Gastrocnemius medialis (tissue), 4 donors: ENCODE measurements at regions not wholly inside any gene's neighbourhood (a gene's known extent, or its start where the extent isn't known, plus 50 kb on each side); places are given as distances from the start of the nearest gene placed in this dataset.

Experiments used
- ATAC-seq, 2 donors: fragments of 150-250 bp; one replicate each; pipeline ENCODE4 v1.9.1; 2016
- DNase-seq, 2 donors: peaks; one replicate each; pipeline ENCODE4 v3.0.0-alpha.2; 2019
- H3K27ac ChIP-seq, 4 donors: fragments of 200-600 bp; sonication (generic); 1 replicate in 1 of 4; 2 replicates in 3 of 4; pipeline ENCODE4 v1.5.1; 2016 to 2018; ENCODE audit warnings: mild to moderate bottlenecking in 2 of 4, moderate library complexity in 1 of 4
- H3K27me3 ChIP-seq, 3 donors: fragments of 200-600 bp; sonication (generic) in 2 of 3; 1 replicate in 1 of 3; 2 replicates in 2 of 3; pipeline versions ENCODE4 v1.5.1 to v1.6.0; 2016 to 2019; ENCODE audit warnings: mild to moderate bottlenecking in 1 of 3, moderate library complexity in 1 of 3
- H3K36me3 ChIP-seq, 2 donors: fragments of 200-600 bp; sonication (generic) in 1 of 2; one replicate each; pipeline ENCODE4 v1.5.1; 2017 to 2018
- H3K4me1 ChIP-seq, 2 donors: fragments of 200-600 bp; sonication (generic) in 1 of 2; one replicate each; pipeline ENCODE4 v1.5.1; 2016 to 2017; ENCODE audit warnings: mild to moderate bottlenecking in 2 of 2
- H3K4me3 ChIP-seq, 4 donors: fragments of 200-600 bp; sonication (generic) in 3 of 4; 1 replicate in 1 of 4; 2 replicates in 3 of 4; pipeline ENCODE4 v1.5.1; 2016 to 2019; ENCODE audit warnings: mild to moderate bottlenecking in 2 of 4
- H3K9me3 ChIP-seq, 3 donors: fragments of 200-600 bp; sonication (generic) in 2 of 3; 1 replicate in 1 of 3; 2 replicates in 2 of 3; pipeline ENCODE4 v1.5.1; 2016 to 2019
- POLR2A ChIP-seq, 2 donors: fragments of 450-650 bp; IDR thresholded peaks; one replicate each; pipeline ENCODE4 v1.6.1; 2017; ENCODE audit warnings: antibody characterized with exemption in 2 of 2, mild to moderate bottlenecking in 2 of 2, moderate library complexity in 2 of 2
- in situ Hi-C, 4 donors: fragments of 200-750 bp; cut with MboI; loops; one replicate each; pipeline versions ENCODE4 v1.15.0 to v1.8.0; 2017; ENCODE audit warnings: low sequenced_read_pairs in 4 of 4
- intact Hi-C: fragments of 100-400 bp; cut with DNase I; formaldehyde crosslinking; loops from one replicate; pipeline ENCODE4 v1.15.1; 2023; ENCODE audit warnings: low total_unique reads
- TF ChIP-seq, protein P1 (sequence below), 5 experiments: fragments of 450-650 bp in 3 of 5; fragments of 200-600 bp in 2 of 5; sonication (generic) in 2 of 5; IDR thresholded peaks in 4 of 5; conservative IDR thresholded peaks in 1 of 5; 1 replicate in 4 of 5; 2 replicates in 1 of 5; pipeline ENCODE4 v1.5.1; 2016 to 2019; ENCODE audit warnings: antibody characterized with exemption in 5 of 5, mild to moderate bottlenecking in 3 of 5, moderate library complexity in 3 of 5

DNA sequence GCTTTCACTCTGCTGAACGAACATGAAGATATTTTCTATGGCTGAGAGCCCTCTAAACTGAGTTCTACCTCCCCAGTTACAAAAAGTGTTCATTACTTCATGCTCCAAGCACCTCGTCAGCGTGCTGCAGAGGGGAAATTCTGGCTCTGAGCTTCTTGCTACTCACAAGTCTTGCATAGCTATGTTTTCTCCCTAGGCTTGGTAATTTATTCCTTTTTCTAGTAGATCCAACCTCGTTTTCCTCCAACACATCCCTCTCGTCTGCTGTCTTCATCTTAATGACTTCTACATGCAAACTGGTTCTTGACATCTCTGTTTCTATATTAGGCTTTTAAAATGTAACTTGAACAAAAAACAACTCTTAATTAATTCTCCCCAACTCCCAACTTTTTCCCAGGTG lies 1034.5 kb downstream of the REEP3 start:
- Histone ChIP-seq H3K27ac (no peak overlapping the region), H3K4me3 (no peak overlapping the region), H3K9me3 (no peaks in the 10 kb centered on the region), H3K4me1 (no peaks in the 10 kb centered on the region), H3K27me3 (no peaks in the 10 kb centered on the region), H3K36me3 (no peaks in the 10 kb centered on the region)
- TF ChIP-seq POLR2A (IDR thresholded peaks at IDR 0.05) = no peak
- TF ChIP-seq, protein P1, sequence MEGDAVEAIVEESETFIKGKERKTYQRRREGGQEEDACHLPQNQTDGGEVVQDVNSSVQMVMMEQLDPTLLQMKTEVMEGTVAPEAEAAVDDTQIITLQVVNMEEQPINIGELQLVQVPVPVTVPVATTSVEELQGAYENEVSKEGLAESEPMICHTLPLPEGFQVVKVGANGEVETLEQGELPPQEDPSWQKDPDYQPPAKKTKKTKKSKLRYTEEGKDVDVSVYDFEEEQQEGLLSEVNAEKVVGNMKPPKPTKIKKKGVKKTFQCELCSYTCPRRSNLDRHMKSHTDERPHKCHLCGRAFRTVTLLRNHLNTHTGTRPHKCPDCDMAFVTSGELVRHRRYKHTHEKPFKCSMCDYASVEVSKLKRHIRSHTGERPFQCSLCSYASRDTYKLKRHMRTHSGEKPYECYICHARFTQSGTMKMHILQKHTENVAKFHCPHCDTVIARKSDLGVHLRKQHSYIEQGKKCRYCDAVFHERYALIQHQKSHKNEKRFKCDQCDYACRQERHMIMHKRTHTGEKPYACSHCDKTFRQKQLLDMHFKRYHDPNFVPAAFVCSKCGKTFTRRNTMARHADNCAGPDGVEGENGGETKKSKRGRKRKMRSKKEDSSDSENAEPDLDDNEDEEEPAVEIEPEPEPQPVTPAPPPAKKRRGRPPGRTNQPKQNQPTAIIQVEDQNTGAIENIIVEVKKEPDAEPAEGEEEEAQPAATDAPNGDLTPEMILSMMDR (IDR thresholded peaks at IDR 0.05 in 4 of 5, conservative IDR thresholded peaks at IDR 0.05 in 1 of 5) = no peak
- intact Hi-C loops = no loop called here
- DNase-seq = no peak
- in situ Hi-C loops = no loop called here
- no peak for ATAC-seq

GRCh38 chr10:64558094-64558835 lies 1037.1 kb downstream of the REEP3 start:
- H3K27ac ChIP-seq = no peak overlapping the region
- H3K4me3 ChIP-seq = no peak overlapping the region
- in situ Hi-C loops = no loop called here
- TF ChIP-seq POLR2A (IDR thresholded peaks at IDR 0.05) = no peak
- TF ChIP-seq, protein P1 (IDR thresholded peaks at IDR 0.05 in 4 of 5, conservative IDR thresholded peaks at IDR 0.05 in 1 of 5) = no peak
- no peaks in the 10 kb centered on the region for H3K36me3 ChIP-seq
- no peak for ATAC-seq
- no peak for DNase-seq
- no peaks in the 10 kb centered on the region for H3K27me3 ChIP-seq
- H3K9me3 ChIP-seq = no peaks in the 10 kb centered on the region
- no peaks in the 10 kb centered on the region for H3K4me1 ChIP-seq
- intact Hi-C loops = no loop called here

GRCh38 chr10:64571056-64571455 lies 1049.9 kb downstream of the REEP3 start:
- H3K27me3 ChIP-seq = no peaks in the 10 kb centered on the region
- H3K4me1 ChIP-seq = no peaks in the 10 kb centered on the region
- H3K4me3 ChIP-seq = no peak overlapping the region
- intact Hi-C loops = no loop called here
- DNase-seq (no peak), ATAC-seq (no peak)
- no peak overlapping the region for H3K27ac ChIP-seq
- TF ChIP-seq POLR2A (IDR thresholded peaks at IDR 0.05) = no peak
- TF ChIP-seq, protein P1 (IDR thresholded peaks at IDR 0.05 in 4 of 5, conservative IDR thresholded peaks at IDR 0.05 in 1 of 5) = no peak
- no peaks in the 10 kb centered on the region for H3K36me3 ChIP-seq
- no peaks in the 10 kb centered on the region for H3K9me3 ChIP-seq
- in situ Hi-C loops = no loop called here

GRCh38 chr10:64573623-64574325 lies 1052.6 kb downstream of the REEP3 start:
- no peaks in the 10 kb centered on the region for H3K27me3 ChIP-seq
- no peak overlapping the region for H3K27ac ChIP-seq
- ATAC-seq (no peak), DNase-seq (no peak)
- intact Hi-C loops = no loop called here
- H3K36me3 ChIP-seq = no peaks in the 10 kb centered on the region
- no peaks in the 10 kb centered on the region for H3K9me3 ChIP-seq
- H3K4me3 ChIP-seq = no peak overlapping the region
- in situ Hi-C loops = no loop called here
- no peaks in the 10 kb centered on the region for H3K4me1 ChIP-seq
- no peak for TF ChIP-seq POLR2A (IDR thresholded peaks at IDR 0.05)
- TF ChIP-seq, protein P1 (IDR thresholded peaks at IDR 0.05 in 4 of 5, conservative IDR thresholded peaks at IDR 0.05 in 1 of 5) = no peak
